K562 (cell line): ENCODE measurements at regions not wholly inside any gene's neighbourhood (a gene's known extent, or its start where the extent isn't known, plus 50 kb on each side); places are given as distances from the start of the nearest gene placed in this dataset.

Source experiments
- ATAC-seq: fragments of 200-7000 bp; cut with Tn5 transposase; 3 replicates; pipeline ENCODE4 v1.9.1; 2020; ENCODE audit warnings: moderate library complexity
- BruUV-seq: library from RNA; stranded (reverse); fragments of 400-500 nt; replicated peaks from 2 replicates; lab custom pipeline; 2021; lab: Mats Ljungman, UMichigan
- CTCF ChIA-PET: fragments of 300-600 bp; formaldehyde crosslinking; extraction: SDS; loops from one replicate; lab custom pipeline; 2021; ENCODE audit warnings: low intra/inter-chr PET ratio; lab: Yijun Ruan, JAX
- POLR2A ChIA-PET: fragments of 300-600, 350-650 bp; sonication (Branson Sonifier 250); formaldehyde crosslinking; extraction: SDS; loops from one replicate; lab custom pipeline; 2021; ENCODE audit warnings: antibody characterized with exemption, inconsistent platforms; lab: Yijun Ruan, JAX
- DNase-seq, 4 experiments: peaks; one replicate each; pipeline versions ENCODE4 v3.0.0 to v3.0.0-alpha.2; 2011 to 2018; ENCODE audit warnings: low spot score in 3 of 4, mixed read lengths in 3 of 4; ENCODE audit errors: extremely low read depth in 1 of 4
- FAIRE-seq: peaks from 2 replicates; lab custom pipeline; 2011; peaks lifted over from hg19 to GRCh38; lab: Jason Lieb, UNC
- H2AFZ ChIP-seq: 2 replicates; pipeline ENCODE4 v1.6.0; 2011; ENCODE audit warnings: low read depth, low read length, control low read depth, inconsistent platforms
- H3K27ac ChIP-seq: fragments of 200-600 bp; 3 replicates; pipeline ENCODE4 v1.8.0; 2011; ENCODE audit warnings: low read depth, mild to moderate bottlenecking, control low read depth, inconsistent platforms, low read length, moderate library complexity, mixed read lengths; ENCODE audit errors: extremely low read depth
- H3K27me3 ChIP-seq, 2 experiments: fragments of 300-600 bp in 1 of 2; 2 replicates in 1 of 2; 3 replicates in 1 of 2; pipeline versions ENCODE4 v1.6.0 to v1.8.0; 2011; ENCODE audit warnings: inconsistent platforms in 2 of 2, low read length in 2 of 2, mild to moderate bottlenecking in 1 of 2, mixed read lengths in 1 of 2, moderate library complexity in 1 of 2; ENCODE audit not compliant: control insufficient read depth in 2 of 2, insufficient read depth in 2 of 2
- H3K36me3 ChIP-seq: fragments of 300-600 bp; 3 replicates; pipeline ENCODE4 v1.8.0; 2011; ENCODE audit warnings: mild to moderate bottlenecking, low read length, inconsistent platforms; ENCODE audit not compliant: control insufficient read depth, insufficient read depth
- H3K4me1 ChIP-seq, 2 experiments: fragments of 200-600 bp in 1 of 2; replicated peaks in 1 of 2; 2 replicates in 1 of 2; 3 replicates in 1 of 2; pipeline versions ENCODE4 v1.5.1 to v1.8.0; 2011; ENCODE audit warnings: inconsistent platforms in 2 of 2, low read length in 2 of 2, mild to moderate bottlenecking in 1 of 2, mixed read lengths in 1 of 2, moderate library complexity in 1 of 2; ENCODE audit not compliant: control insufficient read depth in 2 of 2, insufficient read depth in 2 of 2
- H3K4me2 ChIP-seq: 2 replicates; pipeline ENCODE4 v1.6.1; 2011; ENCODE audit warnings: low read length, control low read depth, inconsistent platforms, mixed read lengths; ENCODE audit not compliant: insufficient read depth
- H3K4me3 ChIP-seq: fragments of 200-600 bp; sonication (generic), shearing (Covaris generic); 2 replicates; pipeline ENCODE4 v1.5.1; 2016; ENCODE audit warnings: control low read depth, inconsistent platforms
- H3K79me2 ChIP-seq: fragments of 200-600 bp; 3 replicates; pipeline ENCODE4 v1.8.0; 2011; ENCODE audit warnings: low read length, inconsistent platforms; ENCODE audit not compliant: control insufficient read depth, insufficient read depth
- H3K9ac ChIP-seq, 2 experiments: 2 replicates each; pipeline versions ENCODE4 v1.6.0 to v1.6.1; 2011; ENCODE audit warnings: low read depth in 2 of 2, low read length in 2 of 2, control low read depth in 1 of 2, inconsistent platforms in 1 of 2, mild to moderate bottlenecking in 1 of 2, mixed read lengths in 1 of 2; ENCODE audit not compliant: insufficient read depth in 1 of 2
- H3K9me1 ChIP-seq: one replicate; pipeline ENCODE4 v1.6.0; 2011; ENCODE audit warnings: inconsistent platforms, mild to moderate bottlenecking, low read length, moderate library complexity; ENCODE audit not compliant: control insufficient read depth, insufficient read depth
- H3K9me3 ChIP-seq: replicated peaks from 2 replicates; pipeline ENCODE4 v1.5.1; 2011; ENCODE audit warnings: low read depth, low read length, inconsistent platforms; ENCODE audit not compliant: control insufficient read depth, insufficient read depth
- H4K20me1 ChIP-seq: replicated peaks from 2 replicates; pipeline ENCODE4 v1.6.1; 2011; ENCODE audit warnings: low read length, inconsistent platforms, mixed read lengths; ENCODE audit not compliant: control insufficient read depth, insufficient read depth
- ATF7 ChIP-seq: fragments of 450-650 bp; IDR thresholded peaks from 2 replicates; pipeline ENCODE4 v1.7.1; 2014; ENCODE audit warnings: mild to moderate bottlenecking, moderate library complexity
- CBFA2T3 ChIP-seq: fragments of 450-650 bp; IDR thresholded peaks from 2 replicates; pipeline ENCODE4 v1.6.1; 2017
- DDX20 ChIP-seq: fragments of 450-650 bp; IDR thresholded peaks from 2 replicates; pipeline ENCODE4 v1.6.1; 2016; ENCODE audit warnings: missing genetic modification characterization, low read depth, mild to moderate bottlenecking, missing compliant biosample characterization, moderate library complexity
- ERF ChIP-seq: fragments of 450-650 bp; formaldehyde crosslinking; IDR thresholded peaks from 2 replicates; pipeline ENCODE4 v1.4.0; 2020; ENCODE audit warnings: mild to moderate bottlenecking, mixed read lengths
- GTF2E2 ChIP-seq: fragments of 200-800 bp; sonication (Bioruptor generic); IDR thresholded peaks from 2 replicates; pipeline ENCODE4 v1.6.1; 2016; ENCODE audit warnings: missing genetic modification characterization, missing compliant biosample characterization
- HOXB6 ChIP-seq: fragments of 250-450 bp; sonication (Bioruptor Pico); IDR thresholded peaks from 2 replicates; pipeline ENCODE4 v1.5.1; 2022; ENCODE audit warnings: mild to moderate bottlenecking, borderline replicate concordance
- IRF2 ChIP-seq: sonication (generic); formaldehyde crosslinking; IDR thresholded peaks from 2 replicates; pipeline ENCODE4 v1.8.1; 2022; ENCODE audit warnings: mild to moderate bottlenecking, missing genetic modification reagents
- MTA2 ChIP-seq: fragments of 450-650 bp; IDR thresholded peaks from 2 replicates; pipeline ENCODE4 v1.6.1; 2016; ENCODE audit warnings: low read depth
- SMARCB1 ChIP-seq: IDR thresholded peaks from 2 replicates; pipeline ENCODE4 v1.6.1; 2011; ENCODE audit warnings: improper control_type of control experiment, low read depth; ENCODE audit not compliant: insufficient read length
- TBL1XR1 ChIP-seq, 2 experiments: IDR thresholded peaks; 2 replicates each; pipeline ENCODE4 v1.6.1; 2012; ENCODE audit warnings: improper control_type of control experiment in 2 of 2, low read length in 2 of 2, mild to moderate bottlenecking in 1 of 2
- U2AF2 ChIP-seq: fragments of 200-400 bp; formaldehyde crosslinking; optimal IDR thresholded peaks from 2 replicates; pipeline ENCODE3; 2017; ENCODE audit warnings: low read depth, mild to moderate bottlenecking, low read length
- ZFP36 ChIP-seq: fragments of 150-350 bp; IDR thresholded peaks from 2 replicates; pipeline ENCODE4 v1.6.1; 2018; ENCODE audit warnings: low read length, low read depth; ENCODE audit not compliant: partially characterized antibody
- ZFPM2 ChIP-seq: fragments of 250-450 bp; sonication (Bioruptor Pico); IDR thresholded peaks from 2 replicates; pipeline ENCODE4 v1.5.1; 2022; ENCODE audit warnings: mild to moderate bottlenecking
- ZNF274 ChIP-seq: IDR thresholded peaks from 2 replicates; pipeline ENCODE4 v1.6.1; 2011; ENCODE audit warnings: low read depth, mild to moderate bottlenecking, low read length, moderate library complexity, borderline replicate concordance
- ZNF311 ChIP-seq: fragments of 250-450 bp; sonication (Bioruptor Pico); IDR thresholded peaks from 2 replicates; pipeline ENCODE4 v1.4.0; 2020; ENCODE audit warnings: mild to moderate bottlenecking, moderate library complexity
- ZNF583 ChIP-seq: fragments of 250-450 bp; sonication (Bioruptor Pico); IDR thresholded peaks from 2 replicates; pipeline ENCODE4 v1.4.0; 2020
- WGBS: fragments of 100-300 bp; shearing (Covaris generic); methylation state at CpG from one replicate; pipeline ENCODE4 v1.1.6; 2016; ENCODE audit warnings: low coverage, mixed read lengths; ENCODE audit not compliant: insufficient coverage; ENCODE audit errors: missing lambda C conversion rate; 5-methylcytosine and 5-hydroxymethylcytosine counted together
- in situ Hi-C: fragments of 300-500 bp; cut with MboI; formaldehyde crosslinking; loops from 4 replicates; pipeline ENCODE4 v1.15.0; 2018; ENCODE audit warnings: inconsistent platforms, mixed read lengths
- intact Hi-C: fragments of 100-400 bp; cut with micrococcal nuclease; formaldehyde crosslinking; loops from 2 replicates; pipeline ENCODE4 v1.14.2; 2022

DNA sequence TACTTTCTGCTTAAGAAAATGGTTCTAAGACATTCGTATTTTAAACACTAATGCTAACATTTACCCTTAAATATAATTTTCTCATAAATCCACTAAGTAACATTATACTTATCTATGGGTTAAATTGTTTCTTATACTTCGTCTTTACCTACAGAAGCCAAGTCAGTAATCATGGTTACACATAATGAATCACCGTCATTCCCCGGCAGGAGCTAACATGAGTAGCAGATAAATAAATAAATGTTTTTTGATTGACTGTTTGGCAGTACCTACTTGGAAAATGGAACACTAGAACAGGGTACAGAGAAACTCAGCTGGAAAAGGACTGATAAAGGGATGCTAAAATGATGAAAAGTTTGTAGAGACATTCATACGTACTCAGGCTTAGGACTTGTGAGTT lies 430.4 kb downstream of the ACTRT1 start:
- BruUV-seq, result no TSS peak
- ATAC-seq, result no peak
- Histone ChIP-seq H3K9me1 (no peaks in the 10 kb centered on the region), H4K20me1 (no peaks in the 10 kb centered on the region), H3K4me2 (no peak overlapping the region), H3K27me3 (no peaks in the 10 kb centered on the region), H3K9me3 (0 out of 2 replicates have a peak, but pooled peaks cover 2% of the 10 kb centered on the region), H2AFZ (no peak overlapping the region), H3K9ac (no peak overlapping the region), H3K4me3 (no peak overlapping the region), H3K27ac (no peak overlapping the region), H3K4me1 (no peaks in the 10 kb centered on the region), H3K36me3 (no peaks in the 10 kb centered on the region), H3K79me2 (no peaks in the 10 kb centered on the region)
- no peak for FAIRE-seq
- intact Hi-C loops (no loop called here), in situ Hi-C loops (no loop called here)
- WGBS, result 0% methylated on average over 5 of the region's 5 CpGs
- ChIA-PET CTCF (no interaction called here), POLR2A (no interaction called here)
- TF ChIP-seq GTF2E2 (no peak), U2AF2 (no peak), ZNF274 (no peak), MTA2 (no peak), DDX20 (tag) (no peak), SMARCB1 (no peak), ZFPM2 (CRISPR knock-in tag) (no peak), ATF7 (no peak), HOXB6 (no peak), ZNF583 (no peak), IRF2 (no peak), TBL1XR1 (IDR thresholded peaks at IDR 0.05; ENCODE audit: low read length in 2 of 2) (no peak), CBFA2T3 (no peak), ERF (CRISPR knock-in tag) (no peak), ZFP36 (no peak), ZNF311 (CRISPR knock-in tag) (no peak)
- DNase-seq, result no peak
